ENCODE measurements at regions not wholly inside any gene's neighbourhood (a gene's known extent, or its start where the extent isn't known, plus 50 kb on each side); places are given as distances from the start of the nearest gene placed in this dataset.

DNA sequence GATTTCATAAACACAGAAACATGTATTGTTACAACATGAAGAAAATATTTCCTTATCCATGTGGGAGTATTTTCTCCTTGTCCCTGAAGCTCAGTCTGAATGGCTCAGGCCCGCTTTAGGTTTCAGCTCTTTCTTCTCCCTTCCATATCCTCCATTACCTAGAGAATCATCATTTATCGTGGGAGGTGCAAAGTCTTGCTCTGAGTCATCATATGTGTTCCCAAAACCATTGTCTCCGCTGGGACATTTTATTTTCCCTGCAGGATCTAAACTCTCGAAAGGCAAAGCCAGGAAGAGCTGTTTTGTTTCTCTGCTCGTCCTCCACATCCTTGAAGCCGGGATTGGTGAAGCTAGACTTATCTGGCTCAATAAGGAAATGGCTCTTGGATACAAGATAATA, 571.2 kb downstream of the EDEM1 start:
- TF ChIP-seq, protein P1, sequence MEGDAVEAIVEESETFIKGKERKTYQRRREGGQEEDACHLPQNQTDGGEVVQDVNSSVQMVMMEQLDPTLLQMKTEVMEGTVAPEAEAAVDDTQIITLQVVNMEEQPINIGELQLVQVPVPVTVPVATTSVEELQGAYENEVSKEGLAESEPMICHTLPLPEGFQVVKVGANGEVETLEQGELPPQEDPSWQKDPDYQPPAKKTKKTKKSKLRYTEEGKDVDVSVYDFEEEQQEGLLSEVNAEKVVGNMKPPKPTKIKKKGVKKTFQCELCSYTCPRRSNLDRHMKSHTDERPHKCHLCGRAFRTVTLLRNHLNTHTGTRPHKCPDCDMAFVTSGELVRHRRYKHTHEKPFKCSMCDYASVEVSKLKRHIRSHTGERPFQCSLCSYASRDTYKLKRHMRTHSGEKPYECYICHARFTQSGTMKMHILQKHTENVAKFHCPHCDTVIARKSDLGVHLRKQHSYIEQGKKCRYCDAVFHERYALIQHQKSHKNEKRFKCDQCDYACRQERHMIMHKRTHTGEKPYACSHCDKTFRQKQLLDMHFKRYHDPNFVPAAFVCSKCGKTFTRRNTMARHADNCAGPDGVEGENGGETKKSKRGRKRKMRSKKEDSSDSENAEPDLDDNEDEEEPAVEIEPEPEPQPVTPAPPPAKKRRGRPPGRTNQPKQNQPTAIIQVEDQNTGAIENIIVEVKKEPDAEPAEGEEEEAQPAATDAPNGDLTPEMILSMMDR (conservative IDR thresholded peaks at IDR 0.05), result no peak
- no peak for TF ChIP-seq ZFX (IDR thresholded peaks at IDR 0.05)
